Smooth muscle cell (in vitro differentiated cells): ENCODE measurements at regions not wholly inside any gene's neighbourhood (a gene's known extent, or its start where the extent isn't known, plus 50 kb on each side); places are given as distances from the start of the nearest gene placed in this dataset.

Experiments used
- DNase-seq: peaks from one replicate; lab custom pipeline; 2025; ENCODE audit not compliant: unreplicated experiment; lab: John Stamatoyannopoulos, UW
- H2AFZ ChIP-seq: fragments of 200-600 bp; sonication (generic); 2 replicates; pipeline ENCODE4 v1.6.0; 2016; ENCODE audit warnings: antibody characterized with exemption, low read depth, mild to moderate bottlenecking
- H3F3A ChIP-seq: fragments of 200-600 bp; sonication (generic); 2 replicates; pipeline ENCODE4 v1.6.0; 2017; ENCODE audit warnings: antibody characterized with exemption, low read depth
- H3K27ac ChIP-seq: fragments of 200-600 bp; sonication (generic); 2 replicates; pipeline ENCODE4 v1.5.1; 2016; ENCODE audit warnings: low read depth, mild to moderate bottlenecking
- H3K27me3 ChIP-seq: fragments of 200-600 bp; sonication (generic); 2 replicates; pipeline ENCODE4 v1.6.1; 2016; ENCODE audit warnings: low read depth, mild to moderate bottlenecking
- H3K36me3 ChIP-seq: fragments of 200-600 bp; sonication (generic); 2 replicates; pipeline ENCODE4 v1.5.1; 2016; ENCODE audit warnings: low read depth
- H3K4me1 ChIP-seq: fragments of 200-600 bp; sonication (generic); 2 replicates; pipeline ENCODE4 v1.5.1; 2016; ENCODE audit warnings: low read depth
- H3K4me2 ChIP-seq: fragments of 200-600 bp; sonication (generic); 2 replicates; pipeline ENCODE4 v1.6.0; 2016; ENCODE audit warnings: mild to moderate bottlenecking
- H3K4me3 ChIP-seq: fragments of 200-600 bp; sonication (generic); 2 replicates; pipeline ENCODE4 v1.5.1; 2016; ENCODE audit warnings: mild to moderate bottlenecking
- H3K79me2 ChIP-seq: fragments of 200-600 bp; sonication (generic); 2 replicates; pipeline ENCODE4 v1.6.0; 2016; ENCODE audit warnings: low read depth, mild to moderate bottlenecking
- H3K9ac ChIP-seq: fragments of 200-600 bp; sonication (generic); 2 replicates; pipeline ENCODE4 v1.6.0; 2016; ENCODE audit warnings: low read depth
- H3K9me3 ChIP-seq: fragments of 200-600 bp; sonication (generic); replicated peaks from 2 replicates; pipeline ENCODE4 v1.5.1; 2016; ENCODE audit warnings: low read depth
- H4K20me1 ChIP-seq: fragments of 200-600 bp; sonication (generic); 2 replicates; pipeline ENCODE4 v1.6.0; 2016; ENCODE audit warnings: low read depth
- CTCF ChIP-seq: fragments of 200-600 bp; sonication (generic); IDR thresholded peaks from 2 replicates; pipeline ENCODE4 v1.5.1; 2017; ENCODE audit warnings: borderline replicate concordance, mild to moderate bottlenecking, antibody characterized with exemption; ENCODE audit not compliant: insufficient read depth, poor library complexity, severe bottlenecking
- WGBS: methylation state at CpG from one replicate; pipeline ENCODE4 v1.1.7; 2016; ENCODE audit warnings: low lambda C conversion rate; 5-methylcytosine and 5-hydroxymethylcytosine counted together

GRCh38 chr18:1416074-1416473, 511.4 kb downstream of the ADCYAP1 start:
- no peaks in the 10 kb centered on the region for H3K36me3 ChIP-seq
- H3K4me1 ChIP-seq, result no peaks in the 10 kb centered on the region
- 87% methylated on average over 6 of the region's 6 CpGs for WGBS
- no peaks in the 10 kb centered on the region for H3K27me3 ChIP-seq
- no peak overlapping the region for H3K9ac ChIP-seq
- H2AFZ ChIP-seq, result no peak overlapping the region
- H3K27ac ChIP-seq, result no peak overlapping the region
- no peaks in the 10 kb centered on the region for H4K20me1 ChIP-seq
- no peak overlapping the region for H3K4me3 ChIP-seq
- no peaks in the 10 kb centered on the region for H3K9me3 ChIP-seq
- DNase-seq, result no peak
- no peak for TF ChIP-seq CTCF
- H3K4me2 ChIP-seq, result no peak overlapping the region
- no peaks in the 10 kb centered on the region for H3K79me2 ChIP-seq
- no peaks in the 10 kb centered on the region for H3F3A ChIP-seq

- H3K4me3 ChIP-seq, result no peak overlapping the region
- no peaks in the 10 kb centered on the region for H3K9me3 ChIP-seq
- H3F3A ChIP-seq, result no peaks in the 10 kb centered on the region
- no peaks in the 10 kb centered on the region for H3K4me1 ChIP-seq
- H4K20me1 ChIP-seq, result no peaks in the 10 kb centered on the region
- DNase-seq, result no peak
- 69% methylated on average over 2 of the region's 2 CpGs for WGBS
- no peak overlapping the region for H3K9ac ChIP-seq
- no peaks in the 10 kb centered on the region for H3K36me3 ChIP-seq
- H2AFZ ChIP-seq, result no peak overlapping the region
- no peaks in the 10 kb centered on the region for H3K27me3 ChIP-seq
- no peak overlapping the region for H3K4me2 ChIP-seq
- no peak for TF ChIP-seq CTCF
- H3K27ac ChIP-seq, result no peak overlapping the region
- H3K79me2 ChIP-seq, result no peaks in the 10 kb centered on the region
Observed at GRCh38 chr18:1421502-1421901, 516.8 kb downstream of the ADCYAP1 start.

- Histone ChIP-seq H2AFZ (no peak overlapping the region), H3K9ac (no peak overlapping the region), H3F3A (no peaks in the 10 kb centered on the region), H3K27me3 (no peaks in the 10 kb centered on the region), H4K20me1 (no peaks in the 10 kb centered on the region), H3K9me3 (no peaks in the 10 kb centered on the region), H3K4me1 (no peaks in the 10 kb centered on the region), H3K4me2 (no peak overlapping the region), H3K79me2 (no peaks in the 10 kb centered on the region), H3K36me3 (no peaks in the 10 kb centered on the region), H3K27ac (no peak overlapping the region), H3K4me3 (no peak overlapping the region)
- WGBS, result 89% methylated on average over 2 of the region's 2 CpGs
- DNase-seq, result no peak
- no peak for TF ChIP-seq CTCF
Observed at GRCh38 chr18:1422634-1423033, 518.0 kb downstream of the ADCYAP1 start.

GRCh38 chr18:1425679-1426078, 521.0 kb downstream of the ADCYAP1 start:
- H3K79me2 ChIP-seq, result no peaks in the 10 kb centered on the region

More at GRCh38 chr18:1425679-1426078, 521.0 kb downstream of the ADCYAP1 start:
- DNase-seq, result no peak
- H3K27ac ChIP-seq, result no peak overlapping the region
- no peak overlapping the region for H3K4me3 ChIP-seq
- WGBS, result 76% methylated on average over 1 of the region's 1 CpG
- H4K20me1 ChIP-seq, result no peaks in the 10 kb centered on the region
- no peak overlapping the region for H3K4me2 ChIP-seq
- H2AFZ ChIP-seq, result no peak overlapping the region
- H3K27me3 ChIP-seq, result peaks cover 7% of the 10 kb centered on the region
- H3F3A ChIP-seq, result no peaks in the 10 kb centered on the region
- no peaks in the 10 kb centered on the region for H3K9me3 ChIP-seq
- H3K36me3 ChIP-seq, result no peaks in the 10 kb centered on the region
- TF ChIP-seq CTCF, result no peak
- no peaks in the 10 kb centered on the region for H3K4me1 ChIP-seq
- no peak overlapping the region for H3K9ac ChIP-seq
